ENCODE measurements at regions not wholly inside any gene's neighbourhood (a gene's known extent, or its start where the extent isn't known, plus 50 kb on each side); places are given as distances from the start of the nearest gene placed in this dataset.

GRCh38 chr4:17124767-17125166 lies 226.3 kb upstream of the LDB2 start:
- Mint-ChIP-seq H3K27ac (no peak overlapping the region), H3K4me1 (peaks cover 8% of the 10 kb centered on the region; the same call in 2 of the 3 replicates), H3K9me3 (peaks cover 4% of the 10 kb centered on the region; the same call in 1 of the 3 replicates), H3K4me3 (no peak overlapping the region), H3K36me3 (ENCODE audit: low read depth) (peaks cover 4% of the 10 kb centered on the region; the same call in 1 of the 3 replicates), H3K27me3 (ENCODE audit: insufficient read depth, low read depth, poor library complexity) (peaks cover 3% of the 10 kb centered on the region)
- H2AFZ ChIP-seq = no peak overlapping the region
- H3F3A ChIP-seq (replicated peaks; ENCODE audit: low read depth) = no peaks in the 10 kb centered on the region
- H3K4me3 ChIP-seq = no peak overlapping the region
- no peaks in the 10 kb centered on the region for H4K20me1 ChIP-seq (replicated peaks; ENCODE audit: insufficient read depth)
- no peaks in the 10 kb centered on the region for H3K27me3 ChIP-seq (ENCODE audit: insufficient read depth)
- DNase-seq (ENCODE audit: low spot score) (peak; percentile 31), ATAC-seq (no peak)
- no peaks in the 10 kb centered on the region for H3K79me2 ChIP-seq (replicated peaks; ENCODE audit: insufficient read depth)
- H3K36me3 ChIP-seq (ENCODE audit: insufficient read depth) = peaks cover 9% of the 10 kb centered on the region; the same call in 1 of the 2 replicates
- H3K27ac ChIP-seq (ENCODE audit: low read depth) = no peak overlapping the region
- no peak for TF ChIP-seq ZNF331 (CRISPR knock-in tag; IDR thresholded peaks at IDR 0.05; ENCODE audit: low read depth)
- TF ChIP-seq EZH2phosphoT487 (IDR thresholded peaks at IDR 0.05; ENCODE audit: unreplicated experiment) = no peak
- TF ChIP-seq CTCF (conservative IDR thresholded peaks at IDR 0.05; ENCODE audit: low read depth in 2 of 2) = peak; percentile 32 to 69
- no peak overlapping the region for H3K4me2 ChIP-seq
- H3K4me1 ChIP-seq (ENCODE audit: insufficient read depth) = peaks cover 12% of the 10 kb centered on the region; the same call in 1 of the 2 replicates
- H3K9me2 ChIP-seq (ENCODE audit: insufficient read depth) = peaks cover 14% of the 10 kb centered on the region; the same call in 1 of the 2 replicates

- Mint-ChIP-seq H3K27ac (no peak overlapping the region), H3K4me3 (no peak overlapping the region), H3K9me3 (peaks cover 4% of the 10 kb centered on the region; the same call in 1 of the 3 replicates), H3K36me3 (ENCODE audit: low read depth) (peaks cover 4% of the 10 kb centered on the region; the same call in 1 of the 3 replicates), H3K27me3 (ENCODE audit: insufficient read depth, low read depth, poor library complexity) (no peaks in the 10 kb centered on the region), H3K4me1 (no peaks in the 10 kb centered on the region; the same call in 2 of the 3 replicates)
- H4K20me1 ChIP-seq (replicated peaks; ENCODE audit: insufficient read depth) = no peaks in the 10 kb centered on the region
- H3K9me2 ChIP-seq (ENCODE audit: insufficient read depth) = peaks cover 4% of the 10 kb centered on the region; the same call in 1 of the 2 replicates
- no peak for ATAC-seq
- no peaks in the 10 kb centered on the region for H3K4me1 ChIP-seq (ENCODE audit: insufficient read depth)
- no peak for DNase-seq (ENCODE audit: low spot score)
- no peaks in the 10 kb centered on the region for H3K27me3 ChIP-seq (ENCODE audit: insufficient read depth)
- no peak overlapping the region for H3K27ac ChIP-seq (ENCODE audit: low read depth)
- H2AFZ ChIP-seq = no peak overlapping the region
- no peak overlapping the region for H3K4me3 ChIP-seq
- H3K36me3 ChIP-seq (ENCODE audit: insufficient read depth) = peaks cover 9% of the 10 kb centered on the region; the same call in 1 of the 2 replicates
- no peaks in the 10 kb centered on the region for H3F3A ChIP-seq (replicated peaks; ENCODE audit: low read depth)
- H3K4me2 ChIP-seq = no peak overlapping the region
- no peaks in the 10 kb centered on the region for H3K79me2 ChIP-seq (replicated peaks; ENCODE audit: insufficient read depth)
- TF ChIP-seq NANOG (IDR thresholded peaks at IDR 0.05; ENCODE audit: borderline replicate concordance) = no peak
- no peak for TF ChIP-seq EZH2phosphoT487 (IDR thresholded peaks at IDR 0.05; ENCODE audit: unreplicated experiment)
- no peak for TF ChIP-seq REST (IDR thresholded peaks at IDR 0.05; ENCODE audit: unreplicated experiment)
- TF ChIP-seq STAT1 (IDR thresholded peaks at IDR 0.05; ENCODE audit: unreplicated experiment) = no peak
- no peak for TF ChIP-seq POLR2AphosphoS5 (IDR thresholded peaks at IDR 0.05; ENCODE audit: low read depth)
- TF ChIP-seq ZNF462 (CRISPR knock-in tag; IDR thresholded peaks at IDR 0.05) = no peak
- TF ChIP-seq ZNF331 (CRISPR knock-in tag; IDR thresholded peaks at IDR 0.05; ENCODE audit: low read depth) = no peak
- no peak for TF ChIP-seq EZH2 (IDR thresholded peaks at IDR 0.05; ENCODE audit: low read depth, unreplicated experiment)
Observed at GRCh38 chr4:17120761-17121160, 222.3 kb upstream of the LDB2 start.

All from GM23338 (cell line).